ENCODE measurements at regions not wholly inside any gene's neighbourhood (a gene's known extent, or its start where the extent isn't known, plus 50 kb on each side); places are given as distances from the start of the nearest gene placed in this dataset.

DNA sequence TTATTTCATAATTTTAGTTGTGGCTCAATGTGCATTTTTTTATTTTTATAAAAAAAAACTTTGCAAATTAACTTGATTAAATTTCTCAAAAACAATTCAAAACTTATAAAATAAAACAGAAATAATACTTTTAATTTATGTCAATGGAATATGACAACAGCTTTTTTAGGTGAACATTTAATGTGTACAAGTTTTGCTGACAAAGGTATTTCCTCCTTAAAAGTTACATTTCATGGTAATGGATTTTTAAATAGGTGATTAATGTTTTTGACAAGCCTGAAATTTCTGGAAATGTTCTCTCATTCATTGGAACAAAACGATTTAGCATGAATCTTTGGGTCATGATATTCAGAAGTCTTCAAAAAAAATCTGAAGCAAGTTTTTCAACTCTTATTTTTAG lies 1160.0 kb downstream of the HACE1 start (continued):
- no peak for TF ChIP-seq SMAD1 (IDR thresholded peaks at IDR 0.05; ENCODE audit: low read depth, partially characterized antibody)
- TF ChIP-seq, protein P1, sequence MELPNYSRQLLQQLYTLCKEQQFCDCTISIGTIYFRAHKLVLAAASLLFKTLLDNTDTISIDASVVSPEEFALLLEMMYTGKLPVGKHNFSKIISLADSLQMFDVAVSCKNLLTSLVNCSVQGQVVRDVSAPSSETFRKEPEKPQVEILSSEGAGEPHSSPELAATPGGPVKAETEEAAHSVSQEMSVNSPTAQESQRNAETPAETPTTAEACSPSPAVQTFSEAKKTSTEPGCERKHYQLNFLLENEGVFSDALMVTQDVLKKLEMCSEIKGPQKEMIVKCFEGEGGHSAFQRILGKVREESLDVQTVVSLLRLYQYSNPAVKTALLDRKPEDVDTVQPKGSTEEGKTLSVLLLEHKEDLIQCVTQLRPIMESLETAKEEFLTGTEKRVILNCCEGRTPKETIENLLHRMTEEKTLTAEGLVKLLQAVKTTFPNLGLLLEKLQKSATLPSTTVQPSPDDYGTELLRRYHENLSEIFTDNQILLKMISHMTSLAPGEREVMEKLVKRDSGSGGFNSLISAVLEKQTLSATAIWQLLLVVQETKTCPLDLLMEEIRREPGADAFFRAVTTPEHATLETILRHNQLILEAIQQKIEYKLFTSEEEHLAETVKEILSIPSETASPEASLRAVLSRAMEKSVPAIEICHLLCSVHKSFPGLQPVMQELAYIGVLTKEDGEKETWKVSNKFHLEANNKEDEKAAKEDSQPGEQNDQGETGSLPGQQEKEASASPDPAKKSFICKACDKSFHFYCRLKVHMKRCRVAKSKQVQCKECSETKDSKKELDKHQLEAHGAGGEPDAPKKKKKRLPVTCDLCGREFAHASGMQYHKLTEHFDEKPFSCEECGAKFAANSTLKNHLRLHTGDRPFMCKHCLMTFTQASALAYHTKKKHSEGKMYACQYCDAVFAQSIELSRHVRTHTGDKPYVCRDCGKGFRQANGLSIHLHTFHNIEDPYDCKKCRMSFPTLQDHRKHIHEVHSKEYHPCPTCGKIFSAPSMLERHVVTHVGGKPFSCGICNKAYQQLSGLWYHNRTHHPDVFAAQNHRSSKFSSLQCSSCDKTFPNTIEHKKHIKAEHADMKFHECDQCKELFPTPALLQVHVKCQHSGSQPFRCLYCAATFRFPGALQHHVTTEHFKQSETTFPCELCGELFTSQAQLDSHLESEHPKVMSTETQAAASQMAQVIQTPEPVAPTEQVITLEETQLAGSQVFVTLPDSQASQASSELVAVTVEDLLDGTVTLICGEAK (IDR thresholded peaks at IDR 0.05; ENCODE audit: borderline replicate concordance): no peak
- TF ChIP-seq, protein P2, sequence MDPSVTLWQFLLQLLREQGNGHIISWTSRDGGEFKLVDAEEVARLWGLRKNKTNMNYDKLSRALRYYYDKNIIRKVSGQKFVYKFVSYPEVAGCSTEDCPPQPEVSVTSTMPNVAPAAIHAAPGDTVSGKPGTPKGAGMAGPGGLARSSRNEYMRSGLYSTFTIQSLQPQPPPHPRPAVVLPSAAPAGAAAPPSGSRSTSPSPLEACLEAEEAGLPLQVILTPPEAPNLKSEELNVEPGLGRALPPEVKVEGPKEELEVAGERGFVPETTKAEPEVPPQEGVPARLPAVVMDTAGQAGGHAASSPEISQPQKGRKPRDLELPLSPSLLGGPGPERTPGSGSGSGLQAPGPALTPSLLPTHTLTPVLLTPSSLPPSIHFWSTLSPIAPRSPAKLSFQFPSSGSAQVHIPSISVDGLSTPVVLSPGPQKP (IDR thresholded peaks at IDR 0.05; ENCODE audit: low read depth, low read length): no peak

DNA sequence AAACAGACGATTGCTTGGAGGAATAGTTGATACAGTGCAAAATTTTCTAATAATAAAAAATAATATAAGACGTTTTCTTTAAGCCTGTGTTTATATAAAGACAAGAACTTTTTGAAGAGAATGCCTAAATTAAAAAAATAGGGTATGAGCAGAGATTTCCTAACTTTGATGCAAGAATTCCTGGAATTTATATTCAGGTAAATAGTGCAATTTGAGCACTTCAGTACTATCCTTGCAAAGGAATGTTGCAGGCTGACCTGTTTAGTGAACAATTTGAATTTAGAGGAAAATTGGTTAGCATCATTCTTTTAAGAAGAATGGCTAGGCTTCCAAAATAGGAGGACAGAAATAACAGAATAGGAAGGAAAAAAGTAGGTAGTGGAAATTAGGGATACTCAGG lies 1172.3 kb downstream of the HACE1 start:
- in situ Hi-C loops (cut with MboI): no loop called here
- H3K36me3 ChIP-seq (ENCODE audit: control insufficient read depth in 2 of 2, insufficient read depth in 2 of 2, low read length in 1 of 2): no peaks in the 10 kb centered on the region
- no peak for FAIRE-seq
- no peak for TF ChIP-seq RFX5 (IDR thresholded peaks at IDR 0.05; ENCODE audit: low read depth, low read length)
- no peak for TF ChIP-seq GATAD2B (conservative IDR thresholded peaks at IDR 0.05; ENCODE audit: low read depth)
- TF ChIP-seq, protein P3, sequence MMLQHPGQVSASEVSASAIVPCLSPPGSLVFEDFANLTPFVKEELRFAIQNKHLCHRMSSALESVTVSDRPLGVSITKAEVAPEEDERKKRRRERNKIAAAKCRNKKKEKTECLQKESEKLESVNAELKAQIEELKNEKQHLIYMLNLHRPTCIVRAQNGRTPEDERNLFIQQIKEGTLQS (IDR thresholded peaks at IDR 0.05; ENCODE audit: borderline replicate concordance, extremely low read depth, low read depth, low read length): no peak
- no peak for TF ChIP-seq SMC3 (IDR thresholded peaks at IDR 0.05; ENCODE audit: borderline replicate concordance, low read length)
- no peak for TF ChIP-seq ZNF217 (IDR thresholded peaks at IDR 0.05)
- TF ChIP-seq, protein P4, sequence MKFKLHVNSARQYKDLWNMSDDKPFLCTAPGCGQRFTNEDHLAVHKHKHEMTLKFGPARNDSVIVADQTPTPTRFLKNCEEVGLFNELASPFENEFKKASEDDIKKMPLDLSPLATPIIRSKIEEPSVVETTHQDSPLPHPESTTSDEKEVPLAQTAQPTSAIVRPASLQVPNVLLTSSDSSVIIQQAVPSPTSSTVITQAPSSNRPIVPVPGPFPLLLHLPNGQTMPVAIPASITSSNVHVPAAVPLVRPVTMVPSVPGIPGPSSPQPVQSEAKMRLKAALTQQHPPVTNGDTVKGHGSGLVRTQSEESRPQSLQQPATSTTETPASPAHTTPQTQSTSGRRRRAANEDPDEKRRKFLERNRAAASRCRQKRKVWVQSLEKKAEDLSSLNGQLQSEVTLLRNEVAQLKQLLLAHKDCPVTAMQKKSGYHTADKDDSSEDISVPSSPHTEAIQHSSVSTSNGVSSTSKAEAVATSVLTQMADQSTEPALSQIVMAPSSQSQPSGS (IDR thresholded peaks at IDR 0.05; ENCODE audit: low read length): no peak
- no peak for TF ChIP-seq LARP7 (IDR thresholded peaks at IDR 0.05)
- no peak for TF ChIP-seq TCF12 (IDR thresholded peaks at IDR 0.05; ENCODE audit: low read depth, low read length)
- TF ChIP-seq STAT3 (IDR thresholded peaks at IDR 0.05; ENCODE audit: low read depth, low read length): no peak
- TF ChIP-seq RUNX3 (IDR thresholded peaks at IDR 0.05; ENCODE audit: low read length): no peak
- no peak for TF ChIP-seq POLR2AphosphoS2 (IDR thresholded peaks at IDR 0.05; ENCODE audit: low read depth, low read length)

More for the DNA sequence above, 1172.3 kb downstream of the HACE1 start:
- Histone ChIP-seq H2AFZ (ENCODE audit: control insufficient read depth, low read depth, low read length) (no peak overlapping the region), H3K79me2 (ENCODE audit: control insufficient read depth, insufficient read depth, low read length) (no peaks in the 10 kb centered on the region), H3K4me2 (ENCODE audit: control insufficient read depth, insufficient read depth) (no peak overlapping the region), H3K9ac (ENCODE audit: control insufficient read depth, insufficient read depth, low read length) (no peak overlapping the region), H4K20me1 (ENCODE audit: control insufficient read depth, insufficient read depth) (no peaks in the 10 kb centered on the region), H3K4me1 (ENCODE audit: control insufficient read depth, insufficient read depth, low read length) (no peaks in the 10 kb centered on the region), H3K27me3 (replicated peaks in 1 of 2; ENCODE audit: control insufficient read depth in 2 of 2, insufficient read depth in 2 of 2, low read length in 1 of 2) (no peaks in the 10 kb centered on the region), H3K27ac (ENCODE audit: control insufficient read depth, insufficient read depth) (no peak overlapping the region), H3K9me3 (replicated peaks; ENCODE audit: control insufficient read depth, insufficient read depth, low read length) (no peaks in the 10 kb centered on the region), H3K4me3 (no peak overlapping the region)
- ChIA-PET SMC1A (ENCODE audit: uncharacterized antibody, unreplicated experiment) (no interaction called here), CTCF (no interaction called here), RAD21 (ENCODE audit: unreplicated experiment) (no interaction called here), POLR2A (no interaction called here)
- intact Hi-C loops (cut with micrococcal nuclease; ENCODE audit: unreplicated experiment): no loop called here
- no TSS peak for BruUV-seq (replicated peaks)
- WGBS (ENCODE audit: insufficient coverage, insufficient replicate concordance, low lambda C conversion rate, missing lambda C conversion rate): 0% methylated on average over 2 of the region's 2 CpGs
- DNase-seq (ENCODE audit: low read depth, low spot score) (no peak), ATAC-seq (no peak)
